HG02623 (cell line): ENCODE measurements at regions not wholly inside any gene's neighbourhood (a gene's known extent, or its start where the extent isn't known, plus 50 kb on each side); places are given as distances from the start of the nearest gene placed in this dataset.

ENCODE experiments used
- ATAC-seq: cut with Tn5 transposase; IDR thresholded peaks from one replicate; pipeline ENCODE4 v1.9.1; 2021; ENCODE audit warnings: moderate library complexity; ENCODE audit not compliant: unreplicated experiment

- no peak for ATAC-seq
These were observed 142.0 kb upstream of the UBE2E1 start for GRCh38 chr3:23663661-23664186.

- no peak for ATAC-seq
These were observed 141.3 kb upstream of the UBE2E1 start for GRCh38 chr3:23664459-23664858.

DNA sequence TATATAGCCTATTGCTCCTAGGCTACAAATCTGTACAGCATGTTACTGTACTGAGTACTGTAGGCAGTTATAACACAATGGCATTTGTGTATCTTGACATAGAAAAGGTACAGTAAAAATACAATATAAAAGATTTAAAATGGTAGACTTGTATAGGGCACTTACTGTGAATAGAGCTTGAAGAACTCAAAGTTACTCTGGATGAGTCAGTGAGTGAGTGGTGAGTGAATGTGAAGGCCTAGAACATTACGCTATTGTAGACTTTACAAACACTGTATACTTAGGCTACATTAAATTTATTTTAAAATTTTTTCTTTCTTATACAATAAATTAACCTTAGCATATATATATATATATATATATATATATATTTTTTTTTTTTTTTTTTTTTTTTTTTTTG is 140.0 kb upstream of the UBE2E1 start:
- no peak for ATAC-seq

DNA sequence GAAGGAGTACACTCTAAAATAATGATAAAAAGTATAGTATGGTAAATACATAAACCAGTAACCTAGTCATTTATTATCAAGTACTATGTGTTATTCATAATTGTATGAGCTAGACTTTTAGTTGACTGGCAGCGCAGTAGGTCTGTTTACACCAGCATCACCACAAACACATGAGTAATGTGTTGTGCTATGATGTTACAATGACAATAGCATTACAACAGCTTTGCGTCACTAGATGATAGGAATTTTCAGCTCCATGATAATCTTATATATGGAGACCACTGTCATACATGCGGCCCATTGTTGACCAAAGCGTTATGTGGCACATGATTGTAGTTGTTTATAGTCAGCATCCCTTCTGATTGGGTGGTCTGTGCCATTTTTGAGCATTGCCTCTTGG is 138.9 kb upstream of the UBE2E1 start:
- ATAC-seq: no peak

DNA sequence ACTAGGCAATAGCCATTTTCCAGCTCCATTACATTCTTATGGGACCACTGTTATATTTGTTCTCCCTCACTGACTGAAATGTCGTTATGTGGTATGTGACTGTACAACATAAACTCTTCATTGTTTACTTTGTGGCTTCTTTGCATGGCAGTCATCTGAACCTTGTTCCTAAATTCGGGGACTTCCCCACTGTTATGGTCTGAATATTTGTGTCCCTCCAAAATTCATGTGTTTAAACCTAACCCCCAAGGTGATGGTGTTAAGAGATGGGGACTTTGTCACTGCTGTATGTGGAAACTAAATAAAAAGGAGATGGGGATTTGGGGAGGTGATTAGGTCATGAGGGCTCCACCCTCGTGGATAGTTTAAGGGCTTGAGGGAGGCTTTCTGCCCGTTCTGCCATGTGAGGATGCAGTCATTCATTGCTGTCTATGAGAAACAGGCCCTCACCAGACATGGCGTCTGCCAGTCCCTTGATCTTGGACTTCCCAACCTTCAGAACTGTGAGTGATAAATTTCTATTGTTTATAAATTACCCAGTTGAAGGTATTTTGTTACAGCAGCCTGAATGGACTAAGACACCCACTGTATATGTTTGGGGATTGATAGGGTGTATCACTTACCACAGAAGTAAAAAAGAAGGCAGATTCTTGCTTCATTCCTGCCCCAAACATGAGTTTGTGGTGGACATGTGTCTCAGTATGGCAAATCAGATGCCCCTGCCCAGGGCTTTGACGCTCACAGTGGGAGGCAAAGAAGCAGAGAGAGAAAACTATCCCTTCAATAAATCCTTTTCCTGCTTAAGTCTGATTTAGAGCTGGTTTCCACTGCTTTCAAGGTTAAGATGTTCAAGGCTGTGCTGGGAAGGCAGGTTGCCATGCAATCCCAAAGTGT is 138.0 kb upstream of the UBE2E1 start:
- ATAC-seq: no peak

DNA sequence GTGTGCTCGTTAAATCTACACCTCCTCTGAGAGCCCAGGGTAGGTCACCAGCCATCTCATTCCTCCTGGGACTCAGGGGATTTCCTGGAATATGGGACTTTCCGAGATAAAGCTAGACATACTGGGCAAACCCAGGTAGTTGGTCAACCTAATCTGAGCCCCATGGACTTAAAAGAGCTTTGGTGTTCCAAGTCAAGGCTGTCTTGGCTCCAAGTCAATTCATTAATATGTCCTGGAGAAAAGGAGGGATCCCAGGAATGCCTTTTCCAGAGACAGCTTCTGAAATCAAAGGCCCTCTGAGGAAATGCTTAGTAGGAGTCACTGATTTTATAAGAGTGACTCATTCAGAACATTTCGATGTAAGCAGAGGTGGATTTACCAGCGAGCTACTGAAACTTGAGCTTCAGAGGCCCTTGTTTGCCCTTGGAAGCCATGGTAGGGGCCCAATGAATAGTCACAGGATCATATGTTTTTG is 137.3 kb upstream of the UBE2E1 start:
- no peak for ATAC-seq

- ATAC-seq: no peak
These were observed 136.1 kb upstream of the UBE2E1 start for GRCh38 chr3:23669541-23670255.

DNA sequence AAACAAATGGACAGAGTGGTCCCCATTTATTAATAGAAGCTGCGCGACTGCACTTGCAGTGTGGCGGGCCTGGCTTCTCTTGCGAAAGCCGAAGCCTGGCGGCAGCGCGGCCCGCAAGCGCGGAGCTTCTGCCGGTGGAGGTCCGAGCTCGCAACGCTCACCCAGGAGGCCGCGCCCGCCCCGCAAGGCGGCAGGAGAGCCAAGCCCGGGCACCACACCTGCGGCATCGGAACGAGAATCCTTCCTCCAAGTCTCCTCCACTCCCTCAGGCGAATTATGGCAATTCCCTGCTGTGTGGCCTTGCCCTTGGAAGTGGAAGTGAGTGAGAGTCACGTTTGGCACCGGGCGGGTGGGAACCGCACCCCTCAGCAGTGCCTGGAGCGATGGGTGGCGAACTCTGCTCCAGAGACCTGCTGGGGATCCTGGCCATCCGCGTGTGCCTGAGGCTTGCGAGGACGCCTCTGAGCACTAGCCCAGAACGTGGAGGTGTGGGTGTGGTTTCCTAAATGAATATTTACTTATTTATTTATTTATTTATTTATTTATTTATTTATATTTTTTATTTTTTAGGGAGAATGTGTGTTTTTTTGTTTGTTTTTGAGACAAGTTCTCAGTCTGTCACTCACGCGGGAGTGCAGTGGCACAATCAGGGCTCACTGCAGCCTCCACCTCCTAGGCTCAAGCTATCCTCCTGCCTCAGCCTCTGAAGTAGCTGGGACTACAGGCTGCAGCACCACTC is 133.7 kb upstream of the UBE2E1 start:
- no peak for ATAC-seq

GRCh38 chr3:23672628-23673027 is 133.1 kb upstream of the UBE2E1 start:
- ATAC-seq: no peak

DNA sequence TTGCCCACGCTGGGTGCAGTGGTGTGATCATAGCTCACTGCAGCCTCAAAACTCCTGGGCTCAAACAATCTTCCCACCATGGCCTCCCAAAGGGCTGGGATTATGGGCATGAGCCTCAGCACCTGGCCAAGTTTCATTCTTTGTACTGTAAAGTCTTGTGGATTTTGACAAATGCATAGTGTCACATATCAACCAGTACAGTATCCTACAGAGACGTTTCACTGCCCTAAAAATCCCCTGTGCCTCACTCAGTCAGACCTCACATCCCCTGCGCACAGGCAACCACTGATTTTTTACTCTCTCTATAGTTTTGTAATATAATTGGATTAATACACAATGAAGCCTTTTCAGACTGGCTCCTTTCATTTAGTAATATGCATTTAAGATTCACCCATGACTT is 130.7 kb upstream of the UBE2E1 start:
- no peak for ATAC-seq

DNA sequence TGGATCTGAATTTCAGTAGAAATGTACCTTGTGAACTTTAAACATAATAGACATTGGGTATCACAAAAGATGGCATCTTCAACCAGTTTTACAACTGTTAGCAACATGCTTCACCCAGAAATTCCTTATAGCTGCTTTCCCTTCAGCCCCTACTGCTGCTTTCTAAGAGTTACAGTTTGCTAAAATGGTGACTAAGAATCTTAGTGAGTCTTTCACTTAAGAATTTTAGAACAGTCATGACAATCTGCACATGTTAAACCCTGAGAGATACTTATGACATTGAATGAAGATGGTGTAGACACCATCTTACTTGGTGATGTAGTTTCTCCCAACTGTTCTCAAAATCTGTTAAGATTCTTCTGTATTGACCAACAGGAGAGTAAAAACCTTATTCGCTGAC is 129.7 kb upstream of the UBE2E1 start:
- no peak for ATAC-seq

DNA sequence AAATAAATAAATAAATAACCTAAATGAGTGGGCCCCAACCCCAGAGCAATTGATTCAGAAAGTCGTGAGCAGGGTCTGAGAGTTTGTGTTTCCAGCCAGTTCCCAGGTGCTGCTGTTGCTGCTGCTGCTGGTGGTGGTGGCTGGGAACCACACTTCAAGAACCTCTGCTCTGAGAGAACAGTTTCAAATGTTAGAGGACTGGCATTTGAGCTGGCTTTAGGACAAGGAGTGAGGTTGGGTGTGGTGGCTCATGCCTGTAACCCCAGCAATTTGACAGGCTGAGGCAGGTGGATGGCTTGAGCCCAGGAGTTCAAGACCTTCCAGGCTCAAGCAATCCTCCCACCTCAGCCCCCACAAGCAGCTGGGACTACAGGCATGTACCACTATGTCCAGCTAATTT is 123.1 kb upstream of the UBE2E1 start:
- ATAC-seq: no peak

- no peak for ATAC-seq
These were observed 120.1 kb upstream of the UBE2E1 start for GRCh38 chr3:23685541-23686258.

GRCh38 chr3:23686519-23686918 is 119.2 kb upstream of the UBE2E1 start:
- no peak for ATAC-seq

DNA sequence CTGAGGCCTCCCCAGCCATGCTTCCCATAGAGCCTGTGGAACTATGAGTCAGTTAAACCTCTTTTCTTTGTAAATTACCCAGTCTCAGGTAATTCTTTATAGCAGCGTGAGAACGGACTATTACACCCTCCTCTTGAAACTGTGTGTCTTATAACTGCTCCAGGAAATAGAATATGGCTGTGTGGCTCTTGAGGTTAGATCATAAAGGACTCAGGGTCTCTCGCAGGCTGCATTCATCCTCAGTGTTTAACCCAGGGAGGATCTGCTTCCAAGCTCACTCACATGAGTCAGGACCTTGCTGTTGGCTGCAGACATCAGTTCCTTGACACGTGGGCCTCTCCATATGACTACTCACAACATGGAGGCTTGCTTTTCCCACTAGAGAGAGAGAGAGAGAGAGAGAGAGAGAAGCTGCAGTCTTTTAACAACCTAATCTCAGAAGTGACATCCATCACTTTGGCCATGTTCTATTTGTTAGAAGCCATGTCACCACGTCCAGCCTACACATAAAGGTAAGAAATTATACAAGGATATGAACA is 114.3 kb upstream of the UBE2E1 start:
- ATAC-seq: no peak

DNA sequence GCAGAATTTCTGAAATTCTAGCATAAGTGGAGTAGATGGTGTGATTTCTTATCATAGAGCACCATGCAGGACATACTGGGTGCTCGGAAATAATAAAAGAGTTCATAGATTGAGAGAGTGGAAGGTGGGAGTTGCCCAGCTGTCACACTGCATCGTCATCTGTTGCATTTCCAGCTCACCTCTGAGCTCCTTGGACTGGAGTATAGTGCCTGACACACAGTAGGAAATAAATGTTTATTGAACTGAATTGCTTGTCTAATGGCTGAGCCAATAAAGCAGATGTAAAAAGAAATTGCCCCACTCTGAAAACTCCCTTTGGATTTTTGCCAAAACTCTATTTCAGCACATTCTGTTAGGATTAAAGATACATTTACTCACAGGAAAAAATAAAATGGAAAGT is 108.9 kb upstream of the UBE2E1 start:
- ATAC-seq: no peak

- ATAC-seq: no peak
These were observed 108.3 kb upstream of the UBE2E1 start for GRCh38 chr3:23697416-23697815.

DNA sequence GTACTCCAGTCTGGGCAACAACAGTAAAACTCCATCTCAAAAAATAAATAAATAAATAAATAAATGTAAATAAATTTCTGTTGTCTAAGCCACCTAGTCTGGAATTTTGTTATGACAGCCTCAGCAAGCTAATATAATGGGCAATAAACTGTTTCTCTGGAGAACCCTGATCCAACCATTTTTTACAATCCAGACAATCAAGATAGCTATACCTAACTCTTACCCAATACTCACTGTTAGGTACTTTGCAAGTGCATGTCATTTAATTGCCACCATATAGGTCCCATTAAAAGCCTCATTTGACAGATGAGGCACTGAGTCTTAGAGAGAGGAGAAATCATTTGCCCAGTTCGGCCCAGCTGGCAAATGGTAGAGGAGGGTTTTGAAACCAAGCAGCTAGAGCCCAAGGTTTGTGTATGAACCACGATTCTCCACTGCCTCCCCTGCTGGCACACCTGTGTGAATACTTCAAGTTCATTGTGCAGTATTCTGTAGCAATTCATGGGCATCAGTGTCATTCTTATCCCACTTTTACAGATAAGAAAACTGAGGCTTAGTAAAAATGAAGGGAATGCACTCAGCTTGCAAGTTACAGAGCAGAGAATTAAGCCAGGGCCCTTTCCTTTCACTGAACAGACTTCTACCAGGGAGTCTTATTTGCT is 107.0 kb upstream of the UBE2E1 start:
- no peak for ATAC-seq

GRCh38 chr3:23700616-23701015 is 105.1 kb upstream of the UBE2E1 start:
- no peak for ATAC-seq
